ENCODE measurements at regions not wholly inside any gene's neighbourhood (a gene's known extent, or its start where the extent isn't known, plus 50 kb on each side); places are given as distances from the start of the nearest gene placed in this dataset.

- DNase-seq (ENCODE audit: low read depth, low spot score) = no peak
These were observed 110.7 kb downstream of the SIPA1L2 start for GRCh38 chr1:232519186-232519585.

GRCh38 chr1:232518349-232518748 is 111.6 kb downstream of the SIPA1L2 start:
- DNase-seq (ENCODE audit: low read depth, low spot score) = no peak

DNA sequence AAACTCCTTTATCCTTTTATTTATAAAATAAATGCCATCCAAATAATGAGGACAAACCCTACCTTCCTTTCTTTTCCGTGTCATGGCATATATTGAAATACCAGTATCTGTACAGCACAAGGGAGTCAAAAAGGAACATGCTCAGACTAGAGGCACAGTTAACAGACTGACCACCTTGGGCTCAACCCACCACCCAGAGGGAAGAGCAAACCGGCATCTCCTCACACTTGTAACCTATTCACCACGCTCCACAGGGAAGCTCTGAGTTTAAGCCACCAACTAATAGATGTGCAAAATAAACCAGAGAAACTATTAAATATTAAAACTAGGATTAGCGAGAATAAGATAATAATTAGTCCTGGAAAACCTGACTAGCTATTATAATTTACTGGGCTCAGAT is 112.7 kb downstream of the SIPA1L2 start:
- no peak for DNase-seq (ENCODE audit: low read depth, low spot score)

DNA sequence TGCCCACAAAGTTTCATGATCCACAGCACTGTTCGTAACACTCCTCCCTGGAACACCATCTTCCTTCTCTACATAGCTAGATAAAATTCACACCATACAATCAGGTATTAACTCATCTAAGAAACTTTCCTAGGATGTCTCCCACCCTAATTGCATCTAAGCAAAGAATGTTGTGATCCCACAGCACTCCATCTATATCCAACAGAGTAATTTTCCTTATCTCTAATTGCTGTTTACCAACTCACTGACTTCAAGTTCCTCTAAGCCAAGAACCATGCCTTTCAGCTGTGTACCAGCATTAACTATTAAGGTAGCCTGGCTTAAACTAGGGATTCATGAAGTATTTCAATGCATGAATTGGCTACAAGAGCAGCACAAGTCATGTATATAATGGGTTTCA is 114.2 kb downstream of the SIPA1L2 start:
- DNase-seq (ENCODE audit: low read depth, low spot score) = no peak

DNA sequence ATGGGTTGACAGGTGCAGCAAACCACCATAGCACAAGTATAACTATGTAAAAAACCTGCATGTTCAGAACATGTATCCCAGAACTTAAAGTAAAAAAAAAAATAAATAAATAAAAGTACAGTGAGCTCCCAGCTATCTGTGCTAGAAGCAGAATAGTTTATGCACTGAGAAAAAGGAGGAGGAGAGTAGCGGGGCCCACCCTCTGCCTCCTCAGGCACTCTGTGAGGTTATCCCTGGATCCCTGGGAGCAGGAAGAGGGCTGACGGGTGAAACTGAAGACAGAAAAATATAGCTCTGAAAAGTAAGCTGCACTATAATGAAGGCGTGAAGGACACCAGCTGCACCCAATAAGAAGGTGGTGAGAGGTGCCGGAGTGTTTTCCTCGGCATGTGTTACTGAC is 117.2 kb downstream of the SIPA1L2 start:
- no peak for DNase-seq (ENCODE audit: low read depth, low spot score)

DNA sequence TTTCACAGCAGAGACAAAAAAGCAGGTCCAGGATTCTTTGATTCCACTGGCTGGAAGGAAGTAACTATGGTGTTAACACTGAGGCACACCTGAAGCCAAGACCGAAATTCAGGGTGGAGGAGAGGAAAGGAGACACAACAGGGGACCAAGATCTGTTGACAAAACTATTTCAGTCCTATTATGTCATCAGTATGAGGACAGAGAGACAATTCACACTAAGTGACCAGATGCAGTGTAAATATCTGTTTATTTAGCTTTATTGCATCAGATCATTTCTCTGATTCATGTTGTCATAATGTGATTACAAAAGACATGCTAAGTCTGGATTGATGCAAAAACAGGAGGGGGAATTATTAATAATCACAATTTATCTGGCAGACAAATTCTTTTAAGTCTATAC is 118.8 kb downstream of the SIPA1L2 start:
- DNase-seq (ENCODE audit: low read depth, low spot score) = no peak

- no peak for DNase-seq (ENCODE audit: low read depth, low spot score)
These were observed 119.4 kb downstream of the SIPA1L2 start for GRCh38 chr1:232510367-232511110.

DNA sequence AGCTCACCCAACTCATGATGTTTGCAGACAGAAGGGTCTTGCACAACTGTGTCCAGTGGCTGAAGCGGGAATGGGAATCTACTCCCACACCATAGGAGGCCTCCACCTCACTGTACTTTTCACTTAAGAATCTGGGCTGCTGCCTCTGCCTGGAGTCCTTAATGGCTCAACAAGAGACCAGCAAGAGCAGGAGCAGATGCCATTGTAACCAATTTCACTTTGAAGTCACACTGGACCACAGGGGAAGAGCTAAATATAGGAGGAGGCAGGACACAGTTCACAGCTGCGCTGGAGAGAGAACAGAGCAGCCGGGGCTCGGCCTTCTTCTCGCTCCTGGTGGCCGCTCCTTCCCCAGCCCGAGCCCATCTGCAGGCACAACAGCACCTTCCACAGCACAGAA is 120.4 kb downstream of the SIPA1L2 start:
- DNase-seq (ENCODE audit: low read depth, low spot score) = no peak

DNA sequence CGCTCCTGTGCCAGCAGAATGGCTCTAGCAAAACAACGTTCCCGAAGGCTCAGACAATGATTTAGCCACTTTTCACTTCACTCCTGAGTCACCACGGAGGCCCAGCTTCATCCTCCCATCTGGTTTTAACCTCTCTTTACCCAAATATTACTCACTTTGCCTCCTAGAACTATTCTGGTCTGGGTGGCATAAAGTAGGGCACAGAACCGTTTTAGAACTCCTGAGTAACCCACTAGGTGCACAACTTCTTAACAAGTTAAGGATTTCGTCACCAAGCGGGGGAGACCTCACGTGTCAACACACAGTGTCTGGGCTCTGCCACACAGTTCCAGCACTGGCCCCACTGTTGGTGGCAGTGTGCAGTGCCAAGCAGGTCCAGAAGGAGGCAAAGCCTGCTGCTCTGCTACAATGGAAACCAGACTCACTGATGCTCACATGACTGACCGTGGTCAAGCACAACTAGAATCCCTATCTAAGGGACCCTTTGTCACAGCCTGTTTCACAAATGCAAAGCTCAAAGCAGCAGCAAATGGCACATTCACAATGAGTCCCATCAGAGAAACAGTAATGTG is 121.7 kb downstream of the SIPA1L2 start:
- DNase-seq (ENCODE audit: low read depth, low spot score) = no peak

- no peak for DNase-seq (ENCODE audit: low read depth, low spot score)
These were observed 122.4 kb downstream of the SIPA1L2 start for GRCh38 chr1:232507571-232507970.

- DNase-seq (ENCODE audit: low read depth, low spot score) = no peak
These were observed 124.0 kb downstream of the SIPA1L2 start for GRCh38 chr1:232505884-232506283.

DNA sequence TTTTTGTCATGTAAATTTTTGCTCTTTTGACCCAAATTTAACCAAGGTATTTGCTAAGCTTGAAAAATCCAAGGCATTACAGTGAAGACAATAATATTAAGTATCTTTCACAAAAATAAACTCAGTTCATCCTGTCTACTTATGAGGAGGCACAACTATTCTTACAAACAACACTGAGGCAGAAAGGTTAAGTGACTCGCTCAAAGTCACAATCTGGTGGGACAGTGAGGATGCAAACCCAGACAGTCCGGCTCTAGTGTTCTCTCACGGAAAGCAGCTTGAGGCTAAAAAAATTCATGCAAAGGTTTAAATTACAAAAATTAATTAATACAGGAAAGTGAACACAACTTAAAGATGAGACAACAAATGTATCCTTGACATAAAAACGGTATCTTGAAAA is 125.3 kb downstream of the SIPA1L2 start:
- DNase-seq (ENCODE audit: low read depth, low spot score) = no peak

- DNase-seq (ENCODE audit: low read depth, low spot score) = no peak
These were observed 126.4 kb downstream of the SIPA1L2 start for GRCh38 chr1:232503497-232503896.

GRCh38 chr1:232501854-232502253 is 128.1 kb downstream of the SIPA1L2 start:
- no peak for DNase-seq (ENCODE audit: low read depth, low spot score)

- no peak for DNase-seq (ENCODE audit: low read depth, low spot score)
These were observed 130.7 kb downstream of the SIPA1L2 start for GRCh38 chr1:232499188-232499587.

DNA sequence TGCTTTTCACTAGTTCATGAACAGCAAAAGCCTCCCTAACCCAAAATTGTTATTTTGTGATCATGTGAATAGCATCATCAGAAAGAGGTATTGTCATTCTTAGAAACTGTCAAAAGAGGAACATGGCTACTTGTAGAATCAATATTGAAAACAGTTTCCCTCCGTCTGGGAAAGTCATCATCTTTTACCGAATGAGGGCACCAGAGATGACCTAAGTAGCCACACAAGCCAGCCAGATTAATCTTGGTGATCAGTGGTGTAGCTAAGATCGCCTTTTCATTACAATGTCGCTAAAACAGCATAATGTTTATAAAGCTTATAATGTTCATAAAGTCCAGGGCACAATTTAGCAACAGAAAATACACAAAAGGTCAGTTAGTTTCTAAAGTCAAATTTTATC is 136.1 kb downstream of the SIPA1L2 start:
- DNase-seq (ENCODE audit: low read depth, low spot score) = no peak

DNA sequence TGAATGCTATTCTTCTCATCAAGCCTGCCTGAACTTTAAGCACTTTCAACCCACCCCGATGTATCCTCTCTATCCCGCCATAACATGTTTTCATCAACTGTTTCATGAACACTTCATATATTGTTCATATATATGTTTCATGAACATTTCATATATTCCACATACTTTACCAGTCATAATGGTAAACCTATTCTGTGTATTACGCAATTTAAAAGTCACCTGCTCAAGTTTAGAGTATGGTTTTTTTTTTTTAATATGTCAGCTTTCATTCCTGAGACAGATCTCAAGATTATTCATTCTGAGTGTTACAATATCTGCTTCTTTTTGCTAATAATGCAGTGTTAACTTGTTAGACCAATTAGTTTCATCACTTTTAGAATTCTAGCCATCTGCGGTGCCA is 140.7 kb downstream of the SIPA1L2 start:
- DNase-seq (ENCODE audit: low read depth, low spot score) = no peak

DNA sequence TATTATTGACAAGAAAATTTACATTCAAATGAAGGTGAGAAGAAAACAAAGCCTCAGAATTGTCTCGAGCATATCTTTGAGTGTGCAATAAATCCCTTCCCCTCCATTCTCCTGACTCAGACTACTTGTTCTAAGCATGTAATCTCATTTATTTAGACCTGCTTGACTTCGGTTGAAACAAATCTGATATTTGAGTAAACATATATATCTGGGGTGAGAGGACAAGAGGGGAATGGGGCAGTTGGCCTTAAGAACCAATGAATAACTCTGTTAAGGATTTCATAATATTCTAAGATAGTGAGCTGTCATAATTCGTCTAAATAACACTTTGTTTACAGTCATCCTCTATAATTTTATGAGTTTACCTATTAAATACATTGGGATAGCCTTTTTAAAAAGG is 142.7 kb downstream of the SIPA1L2 start:
- no peak for DNase-seq (ENCODE audit: low read depth, low spot score)

GRCh38 chr1:232486454-232487207 is 143.3 kb downstream of the SIPA1L2 start:
- no peak for DNase-seq (ENCODE audit: low read depth, low spot score)

- DNase-seq (ENCODE audit: low read depth, low spot score) = no peak
These were observed 143.9 kb downstream of the SIPA1L2 start for GRCh38 chr1:232486006-232486405.

GRCh38 chr1:232484856-232485255 is 145.1 kb downstream of the SIPA1L2 start:
- DNase-seq (ENCODE audit: low read depth, low spot score) = no peak

- no peak for DNase-seq (ENCODE audit: low read depth, low spot score)
These were observed 146.1 kb downstream of the SIPA1L2 start for GRCh38 chr1:232483826-232484225.

DNA sequence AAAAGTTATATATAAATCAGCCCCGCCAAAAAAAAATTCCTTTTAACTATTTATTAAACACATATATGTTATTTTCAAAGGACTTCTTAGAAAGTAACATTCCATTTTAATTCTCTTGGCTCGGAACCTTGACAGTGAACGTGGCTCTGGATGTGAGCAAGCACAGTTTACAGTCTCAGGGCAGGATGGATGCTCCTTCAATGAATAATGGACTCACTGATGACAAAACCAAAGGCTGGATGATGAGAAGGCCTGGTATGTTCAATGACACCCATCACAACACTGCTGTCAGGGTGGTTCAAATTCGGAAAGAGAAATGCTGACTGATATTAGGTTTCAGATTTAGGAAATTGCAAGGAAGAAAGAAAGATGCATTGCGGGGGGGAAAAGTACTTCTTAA is 148.8 kb downstream of the SIPA1L2 start:
- DNase-seq (ENCODE audit: low read depth, low spot score) = no peak
